Naive B cell (primary cell): ENCODE measurements at regions not wholly inside any gene's neighbourhood (a gene's known extent, or its start where the extent isn't known, plus 50 kb on each side); places are given as distances from the start of the nearest gene placed in this dataset.
"Not testable (repeated sequence)": the region's sequence is repeated elsewhere in the genome, so short reads cannot be mapped to it uniquely, and the experiment has no call there.

Experiments used
- ATAC-seq, 2 donors: fragments of 150-1000 bp; cut with Tn5 transposase; 2 replicates each; pipeline ENCODE4 v1.10.0; 2021; ENCODE audit warnings: low read depth in 2 of 2, mild to moderate bottlenecking in 2 of 2, moderate library complexity in 2 of 2
- DNase-seq: peaks from one replicate; pipeline ENCODE4 v3.0.0; 2022
- H3K27ac Mint-ChIP-seq, 6 donors: one replicate each; pipeline ENCODE4 v1.8.0; 2020 to 2022; ENCODE audit warnings: mild to moderate bottlenecking in 6 of 6, mixed read lengths in 6 of 6, moderate library complexity in 5 of 6, inconsistent platforms in 2 of 6
- H3K27me3 Mint-ChIP-seq, 3 donors: one replicate each; pipeline ENCODE4 v1.8.0; 2021 to 2022; ENCODE audit warnings: mixed read lengths in 3 of 3, mild to moderate bottlenecking in 1 of 3
- H3K36me3 Mint-ChIP-seq, 2 donors: one replicate each; pipeline ENCODE4 v1.8.0; 2020 to 2022; ENCODE audit warnings: mixed read lengths in 2 of 2, inconsistent platforms in 1 of 2, mild to moderate bottlenecking in 1 of 2
- H3K4me1 Mint-ChIP-seq, 3 donors: one replicate each; pipeline ENCODE4 v1.8.0; 2020 to 2022; ENCODE audit warnings: mixed read lengths in 3 of 3, inconsistent platforms in 1 of 3, mild to moderate bottlenecking in 1 of 3, moderate library complexity in 1 of 3
- H3K4me3 Mint-ChIP-seq, 8 donors: one replicate each; pipeline ENCODE4 v1.8.0; 2020 to 2022; ENCODE audit warnings: mild to moderate bottlenecking in 8 of 8, mixed read lengths in 8 of 8, moderate library complexity in 8 of 8, inconsistent platforms in 2 of 8
- H3K9me3 Mint-ChIP-seq, 7 donors: one replicate each; pipeline ENCODE4 v1.8.0; 2020 to 2022; ENCODE audit warnings: mixed read lengths in 7 of 7, mild to moderate bottlenecking in 5 of 7, inconsistent platforms in 2 of 7, moderate library complexity in 1 of 7

DNA sequence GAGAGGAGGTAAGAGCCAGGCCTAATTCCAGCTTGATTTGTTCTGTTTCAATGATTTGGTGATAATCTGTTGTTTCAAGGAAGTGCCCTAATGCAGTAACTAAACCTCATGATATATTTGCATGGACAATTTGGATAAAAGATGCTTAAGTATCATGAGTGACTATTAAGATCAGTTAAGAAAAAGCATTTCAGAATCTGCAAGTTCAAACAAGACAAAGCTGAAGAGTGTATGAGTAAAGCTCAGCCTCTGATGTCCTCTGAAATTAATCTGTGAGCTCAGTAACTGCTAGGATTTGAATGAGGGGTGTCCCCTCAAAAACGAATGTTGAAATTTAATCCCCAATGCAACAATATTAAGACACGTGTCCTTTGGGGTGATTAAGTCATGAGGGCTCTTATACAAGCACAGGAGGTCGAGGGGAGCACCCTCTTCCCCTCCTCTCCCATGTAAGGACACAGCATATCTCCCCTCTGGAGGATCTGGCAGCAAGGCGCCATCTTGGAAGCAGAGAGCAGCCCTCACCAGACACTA lies 949.2 kb downstream of the GALC start:
- peaks cover 0 to 11% (median 3%) of the 10 kb centered on the region in 7 donors for H3K9me3 Mint-ChIP-seq
- H3K4me3 Mint-ChIP-seq = no peak overlapping the region
- DNase-seq (no peak), ATAC-seq (no peak)
- H3K4me1 Mint-ChIP-seq = no peaks in the 10 kb centered on the region
- H3K27me3 Mint-ChIP-seq = no peaks in the 10 kb centered on the region
- no peaks in the 10 kb centered on the region for H3K36me3 Mint-ChIP-seq
- H3K27ac Mint-ChIP-seq = no peak overlapping the region

DNA sequence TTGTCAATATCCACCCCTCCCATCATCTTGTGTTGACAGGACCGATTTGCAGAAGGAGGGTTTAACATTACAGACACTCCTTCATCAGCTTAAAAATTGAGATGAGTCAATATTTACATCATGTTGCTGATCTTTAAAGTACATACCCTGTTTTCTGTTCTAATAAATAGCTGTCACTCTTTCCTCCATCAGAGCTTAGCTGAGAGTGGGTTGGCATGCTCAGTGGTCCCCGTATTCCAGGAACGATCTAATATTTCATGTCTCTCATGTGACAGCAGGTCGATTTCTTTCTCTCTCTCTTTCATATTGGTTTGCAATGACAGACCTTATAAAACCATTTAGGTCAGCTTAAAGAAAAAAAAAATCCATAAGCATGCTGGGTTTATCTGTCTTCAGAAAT lies 950.6 kb downstream of the GALC start:
- ATAC-seq (no peak), DNase-seq (no peak)
- no peaks in the 10 kb centered on the region for H3K36me3 Mint-ChIP-seq
- no peaks in the 10 kb centered on the region for H3K4me1 Mint-ChIP-seq
- peaks cover 0 to 8% (median 4%) of the 10 kb centered on the region in 7 donors for H3K9me3 Mint-ChIP-seq
- no peak overlapping the region for H3K27ac Mint-ChIP-seq
- no peaks in the 10 kb centered on the region for H3K27me3 Mint-ChIP-seq
- H3K4me3 Mint-ChIP-seq = no peak overlapping the region

DNA sequence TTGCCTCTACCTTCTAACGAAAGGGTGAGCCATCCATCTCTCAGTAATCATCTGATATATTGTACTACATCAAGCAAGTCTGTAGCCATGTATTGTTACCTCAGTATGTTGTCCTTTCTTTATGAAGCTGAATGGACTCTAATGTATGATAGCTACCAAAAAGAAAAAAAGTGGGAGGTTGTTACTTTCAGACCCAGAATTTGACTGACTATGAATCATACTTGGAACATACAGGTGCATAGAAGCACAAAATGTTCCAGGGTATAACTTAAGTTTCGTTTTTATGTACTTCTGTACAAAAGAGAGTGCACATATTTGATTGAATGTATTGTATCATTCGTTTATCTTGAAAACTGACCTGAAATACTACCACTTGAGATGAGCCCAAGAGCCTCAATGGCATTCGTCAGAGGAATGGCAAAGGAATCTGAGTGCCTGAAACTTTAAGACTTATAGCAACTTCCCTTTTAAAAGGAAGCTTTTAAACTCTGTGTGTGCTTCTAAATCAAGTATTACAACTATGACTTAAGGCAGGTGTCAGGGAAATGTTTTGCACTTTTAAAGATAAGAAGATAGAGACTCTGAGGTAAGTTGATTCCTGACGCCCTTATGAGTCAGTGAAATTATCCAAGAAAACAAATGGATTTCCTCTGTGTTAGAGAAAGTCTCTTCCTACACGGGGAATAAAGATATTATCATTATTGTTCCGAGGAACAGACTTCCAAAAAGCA lies 951.5 kb downstream of the GALC start:
- ATAC-seq (no peak), DNase-seq (no peak)
- H3K4me3 Mint-ChIP-seq = no peak overlapping the region
- H3K27me3 Mint-ChIP-seq = no peaks in the 10 kb centered on the region
- peaks cover 0 to 8% (median 3%) of the 10 kb centered on the region in 7 donors for H3K9me3 Mint-ChIP-seq
- H3K27ac Mint-ChIP-seq = no peak overlapping the region
- H3K36me3 Mint-ChIP-seq = no peaks in the 10 kb centered on the region
- H3K4me1 Mint-ChIP-seq = no peaks in the 10 kb centered on the region

DNA sequence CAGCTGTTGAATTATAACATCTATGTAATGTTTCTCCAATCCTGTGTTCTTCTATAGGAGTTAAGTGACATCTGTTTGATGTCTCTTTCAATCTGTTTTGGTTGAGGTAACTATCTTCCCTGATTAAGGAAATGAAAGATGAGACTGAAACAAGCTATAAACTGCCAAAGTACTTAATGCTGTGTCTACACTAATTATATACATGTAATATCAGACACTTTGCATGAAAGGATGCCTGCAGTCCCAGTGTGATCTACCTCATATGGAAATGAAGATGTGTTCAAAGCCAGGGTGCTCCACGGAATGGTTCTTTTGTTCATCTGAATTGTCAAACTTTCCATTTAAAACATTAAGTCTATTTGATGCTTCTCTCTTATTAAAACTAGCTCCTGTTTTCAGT lies 958.3 kb downstream of the GALC start:
- no peak for ATAC-seq
- no peaks in the 10 kb centered on the region for H3K4me1 Mint-ChIP-seq
- H3K27me3 Mint-ChIP-seq = no peaks in the 10 kb centered on the region
- H3K27ac Mint-ChIP-seq = no peak overlapping the region
- no peaks in the 10 kb centered on the region for H3K36me3 Mint-ChIP-seq
- peaks cover 0 to 6% (median 0%) of the 10 kb centered on the region in 7 donors for H3K9me3 Mint-ChIP-seq
- no peak for DNase-seq
- no peak overlapping the region for H3K4me3 Mint-ChIP-seq

DNA sequence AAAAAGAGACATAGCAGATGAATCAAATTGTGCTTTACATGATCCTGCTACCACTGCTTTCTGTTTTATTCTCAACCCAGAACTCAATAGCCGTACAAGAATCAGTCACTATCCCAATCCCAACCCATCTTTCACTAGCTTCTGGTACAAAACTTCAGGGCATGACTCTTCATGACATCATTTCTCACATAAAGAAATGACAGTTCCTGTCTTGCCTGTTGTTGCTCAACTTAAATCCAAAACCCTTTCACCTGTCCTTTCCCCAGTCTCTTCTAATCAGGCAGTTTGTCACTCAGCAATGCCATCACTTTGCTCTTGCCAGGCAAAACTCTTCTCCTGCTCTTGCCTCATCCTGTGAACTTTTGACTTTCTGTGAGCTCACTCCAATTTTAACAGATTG lies 962.8 kb downstream of the GALC start:
- Mint-ChIP-seq H3K4me3 (no peak overlapping the region), H3K27ac (no peak overlapping the region), H3K27me3 (no peaks in the 10 kb centered on the region), H3K4me1 (no peaks in the 10 kb centered on the region), H3K36me3 (no peaks in the 10 kb centered on the region), H3K9me3 (peaks cover 0 to 12% (median 0%) of the 10 kb centered on the region in 7 donors)
- ATAC-seq = no peak
- DNase-seq = no peak

DNA sequence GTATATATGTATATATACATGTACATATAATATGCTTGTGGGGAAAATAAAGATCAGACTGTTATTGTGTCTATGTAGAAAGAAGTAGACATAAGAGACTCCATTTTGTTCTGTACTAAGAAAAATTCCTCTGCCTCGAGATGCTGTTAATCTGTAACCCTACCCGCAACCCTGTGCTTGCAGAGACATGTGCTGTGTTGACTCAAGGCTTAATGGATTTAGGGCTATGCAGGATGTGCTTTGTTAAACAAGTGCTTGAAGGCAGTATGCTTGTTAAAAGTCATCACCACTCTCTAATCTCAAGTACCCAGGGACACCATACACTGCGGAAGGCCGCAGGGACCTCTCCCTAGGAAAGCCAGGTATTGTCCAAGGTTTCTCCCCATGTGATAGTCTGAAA lies 972.9 kb downstream of the GALC start:
- not testable (repeated sequence) for H3K4me3 Mint-ChIP-seq, H3K4me1 Mint-ChIP-seq, H3K27ac Mint-ChIP-seq, H3K36me3 Mint-ChIP-seq, H3K27me3 Mint-ChIP-seq, ATAC-seq, H3K9me3 Mint-ChIP-seq, DNase-seq

DNA sequence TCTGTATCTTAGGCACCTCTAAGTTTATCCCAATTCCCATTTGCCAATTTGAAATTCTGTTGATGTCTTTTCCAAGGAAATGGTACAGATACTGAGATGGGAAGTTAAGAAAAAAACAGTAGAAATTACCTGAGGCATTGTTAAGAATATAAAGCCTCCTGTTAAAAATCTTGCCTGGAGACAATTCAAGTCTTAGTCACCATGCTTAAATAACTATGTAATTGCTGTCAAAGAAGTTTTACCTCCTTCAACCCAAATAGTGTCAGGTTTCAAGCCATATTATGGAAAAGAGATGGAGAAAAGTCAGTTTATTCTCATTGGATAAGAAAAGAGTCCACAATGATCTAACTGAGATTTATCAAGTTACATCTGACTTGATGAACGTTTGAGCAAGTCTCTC lies 974.7 kb downstream of the GALC start:
- Mint-ChIP-seq H3K27ac (no peak overlapping the region), H3K4me3 (no peak overlapping the region), H3K4me1 (no peaks in the 10 kb centered on the region), H3K36me3 (no peaks in the 10 kb centered on the region), H3K9me3 (peaks cover 0 to 6% (median 4%) of the 10 kb centered on the region in 7 donors), H3K27me3 (no peaks in the 10 kb centered on the region)
- no peak for DNase-seq
- no peak for ATAC-seq

DNA sequence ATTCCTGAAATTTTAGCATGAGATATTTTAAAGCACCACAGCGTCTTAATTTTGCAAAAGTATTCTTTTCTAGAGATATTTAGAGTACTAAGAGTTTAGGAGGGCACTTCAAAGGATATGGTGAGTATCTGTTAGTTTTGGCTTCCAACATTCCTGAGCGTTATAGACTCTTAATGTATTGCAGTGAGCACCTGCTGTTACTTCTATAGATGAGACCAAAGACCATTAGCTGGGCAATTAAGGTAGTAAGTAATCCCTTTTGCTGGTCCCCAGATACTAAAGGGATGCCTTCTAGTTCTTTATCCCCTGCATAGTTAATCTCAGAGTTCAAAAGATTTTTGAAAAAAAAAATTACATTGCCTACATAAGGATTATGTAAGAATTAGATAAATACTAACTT lies 975.6 kb downstream of the GALC start:
- H3K36me3 Mint-ChIP-seq = no peaks in the 10 kb centered on the region
- DNase-seq (no peak), ATAC-seq (no peak)
- H3K4me1 Mint-ChIP-seq = no peaks in the 10 kb centered on the region
- H3K4me3 Mint-ChIP-seq = no peak overlapping the region
- H3K9me3 Mint-ChIP-seq = peaks cover 0 to 6% (median 2%) of the 10 kb centered on the region in 7 donors
- no peaks in the 10 kb centered on the region for H3K27me3 Mint-ChIP-seq
- H3K27ac Mint-ChIP-seq = no peak overlapping the region

DNA sequence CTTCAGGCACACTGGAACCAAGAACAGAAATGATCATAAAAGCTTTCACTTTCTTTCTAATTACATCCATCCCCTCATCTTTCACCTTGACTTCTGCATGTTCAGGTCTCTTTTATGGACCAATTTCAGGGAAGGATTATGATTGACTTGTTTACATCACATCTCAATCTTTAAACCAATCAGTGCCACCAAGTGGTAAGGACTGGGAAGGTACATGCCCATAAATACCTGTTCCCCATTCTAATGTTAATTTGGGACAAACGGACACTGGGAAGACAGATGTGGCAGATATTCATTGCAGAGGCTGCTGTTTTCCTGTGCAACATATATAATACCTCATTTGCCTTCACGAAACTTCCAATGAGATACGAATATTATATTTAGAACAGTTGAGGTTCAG lies 978.1 kb downstream of the GALC start:
- no peaks in the 10 kb centered on the region for H3K27me3 Mint-ChIP-seq
- no peak overlapping the region for H3K4me3 Mint-ChIP-seq
- no peak overlapping the region for H3K27ac Mint-ChIP-seq

DNA sequence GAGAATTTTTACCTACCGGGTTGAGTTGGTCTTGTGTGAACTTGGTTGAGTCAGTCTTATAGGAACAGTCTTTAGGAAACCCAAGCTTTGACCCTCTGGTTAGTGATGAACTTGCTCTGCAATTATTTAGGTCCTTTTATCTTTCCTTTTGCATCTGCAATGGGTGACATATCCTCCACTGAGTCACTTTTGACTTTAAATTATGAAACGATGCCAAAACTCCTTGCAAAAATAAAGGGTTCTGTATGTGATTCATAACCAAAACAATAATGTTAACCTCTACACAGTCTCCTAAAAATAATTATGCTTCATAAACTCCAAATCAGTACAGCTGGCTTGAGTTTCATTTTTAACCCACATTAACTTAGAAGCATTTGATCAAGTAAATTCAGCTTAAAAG lies 979.4 kb downstream of the GALC start:
- no peaks in the 10 kb centered on the region for H3K27me3 Mint-ChIP-seq
- ATAC-seq (no peak), DNase-seq (no peak)
- no peaks in the 10 kb centered on the region for H3K36me3 Mint-ChIP-seq
- H3K9me3 Mint-ChIP-seq = peaks cover 0 to 8% (median 2%) of the 10 kb centered on the region in 7 donors
- no peak overlapping the region for H3K27ac Mint-ChIP-seq
- no peaks in the 10 kb centered on the region for H3K4me1 Mint-ChIP-seq
- no peak overlapping the region for H3K4me3 Mint-ChIP-seq

More for the DNA sequence above, 978.1 kb downstream of the GALC start:
- ATAC-seq = no peak
- H3K36me3 Mint-ChIP-seq = no peaks in the 10 kb centered on the region
- no peak for DNase-seq
- peaks cover 0 to 8% (median 2%) of the 10 kb centered on the region in 7 donors for H3K9me3 Mint-ChIP-seq
- no peaks in the 10 kb centered on the region for H3K4me1 Mint-ChIP-seq

DNA sequence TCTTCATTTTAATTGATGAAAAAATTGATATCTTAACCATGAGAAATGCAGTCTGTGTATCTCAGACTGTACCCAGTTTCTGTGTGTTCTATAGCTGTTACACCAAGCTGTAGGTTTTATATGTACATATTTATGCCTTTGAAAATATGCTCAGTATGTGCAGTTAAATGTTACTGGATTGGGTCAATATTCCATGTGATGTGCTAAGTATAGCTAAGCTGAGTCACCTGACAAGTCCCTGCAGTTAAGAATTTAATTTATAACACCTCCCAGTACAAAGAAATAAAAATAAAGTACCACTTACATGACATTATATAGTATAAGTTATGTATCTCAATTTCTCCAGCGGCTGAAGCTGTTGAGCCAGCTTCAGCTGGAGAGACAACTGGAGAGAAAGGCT lies 984.0 kb downstream of the GALC start:
- ATAC-seq (no peak), DNase-seq (no peak)
- H3K9me3 Mint-ChIP-seq = peaks cover 0 to 4% (median 2%) of the 10 kb centered on the region in 7 donors
- no peaks in the 10 kb centered on the region for H3K27me3 Mint-ChIP-seq
- no peak overlapping the region for H3K4me3 Mint-ChIP-seq
- H3K36me3 Mint-ChIP-seq = no peaks in the 10 kb centered on the region
- no peaks in the 10 kb centered on the region for H3K4me1 Mint-ChIP-seq
- H3K27ac Mint-ChIP-seq = no peak overlapping the region

DNA sequence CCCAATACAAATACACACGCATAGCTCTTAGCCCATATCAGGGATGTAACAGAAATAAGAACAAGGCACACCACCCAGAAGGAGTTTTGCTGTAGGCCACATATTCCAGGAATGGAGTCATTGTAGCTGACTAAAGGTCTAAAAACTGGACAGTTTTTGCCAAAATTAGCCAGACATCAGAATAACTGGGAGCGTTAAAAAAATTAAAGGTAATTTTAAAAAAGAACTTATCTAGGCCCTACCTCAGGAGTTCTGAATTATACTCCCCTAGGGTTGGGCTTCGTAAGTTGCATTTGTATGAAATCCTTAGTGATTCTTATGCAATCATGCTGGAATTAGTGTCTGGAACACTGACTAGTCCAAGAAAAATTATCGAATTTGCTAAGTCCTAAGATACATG lies 987.7 kb downstream of the GALC start:
- Mint-ChIP-seq H3K9me3 (peaks cover 0 to 8% (median 2%) of the 10 kb centered on the region in 7 donors), H3K4me3 (no peak overlapping the region), H3K27ac (no peak overlapping the region), H3K36me3 (no peaks in the 10 kb centered on the region), H3K4me1 (no peaks in the 10 kb centered on the region), H3K27me3 (no peaks in the 10 kb centered on the region)
- DNase-seq = no peak
- ATAC-seq = no peak

DNA sequence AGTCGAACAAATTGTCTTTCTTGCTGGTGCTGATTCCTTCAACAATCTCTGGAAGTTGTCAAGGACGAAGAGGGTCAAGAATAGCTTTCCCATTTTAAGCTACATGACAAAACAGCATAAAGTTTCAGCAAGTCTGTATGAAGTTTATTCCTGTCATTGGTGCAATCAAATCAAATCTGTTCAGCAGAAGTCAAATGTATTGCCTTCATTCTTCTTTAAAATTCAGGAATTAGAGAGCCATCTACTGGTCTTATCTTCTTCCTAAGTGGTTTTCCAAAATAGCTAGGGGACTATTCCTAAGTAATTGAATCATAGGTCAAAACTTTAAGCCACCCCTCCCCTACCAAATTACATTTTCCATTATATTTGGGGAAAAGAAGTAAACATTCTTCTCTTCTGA lies 990.2 kb downstream of the GALC start:
- Mint-ChIP-seq H3K27ac (peak overlapping the region in 1 of 6 donors; percentile 9), H3K9me3 (peaks cover 0 to 8% (median 3%) of the 10 kb centered on the region in 7 donors)

DNA sequence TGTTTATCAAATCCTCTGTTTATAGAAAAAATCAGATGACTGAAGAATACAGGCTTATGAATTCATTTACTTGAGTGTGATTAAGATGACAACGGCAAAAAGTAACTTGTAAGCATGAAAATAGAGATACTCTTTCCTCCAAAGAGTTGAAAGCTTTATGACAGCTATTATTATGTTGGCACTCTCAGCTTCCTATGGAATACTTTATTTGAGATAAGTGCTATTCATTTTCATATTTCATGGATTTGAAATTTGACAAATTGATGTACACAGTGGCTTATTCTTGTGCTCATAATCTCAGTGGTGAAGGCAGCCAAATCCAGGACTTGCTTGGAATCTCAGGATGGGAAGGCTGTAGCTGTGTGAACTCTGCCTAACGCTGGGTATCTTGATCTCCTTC lies 991.6 kb downstream of the GALC start:
- Mint-ChIP-seq H3K27ac (no peak overlapping the region), H3K36me3 (no peaks in the 10 kb centered on the region), H3K4me3 (no peak overlapping the region), H3K9me3 (peaks cover 0 to 8% (median 0%) of the 10 kb centered on the region in 7 donors), H3K4me1 (no peaks in the 10 kb centered on the region), H3K27me3 (no peaks in the 10 kb centered on the region)
- no peak for DNase-seq
- no peak for ATAC-seq

More for the DNA sequence above, 990.2 kb downstream of the GALC start:
- Mint-ChIP-seq H3K4me1 (no peaks in the 10 kb centered on the region), H3K36me3 (no peaks in the 10 kb centered on the region), H3K27me3 (no peaks in the 10 kb centered on the region), H3K4me3 (no peak overlapping the region)
- DNase-seq (no peak), ATAC-seq (no peak)
